ENCODE measurements at regions not wholly inside any gene's neighbourhood (a gene's known extent, or its start where the extent isn't known, plus 50 kb on each side); places are given as distances from the start of the nearest gene placed in this dataset.

- TF ChIP-seq CTCF (IDR thresholded peaks at IDR 0.05 in 4 of 5, conservative IDR thresholded peaks at IDR 0.05 in 1 of 5), result no peak
- TF ChIP-seq POLR2A (IDR thresholded peaks at IDR 0.05), result no peak
These were observed 345.6 kb upstream of the ACTBL2 start for GRCh38 chr5:57828221-57828620.
